ENCODE measurements at regions not wholly inside any gene's neighbourhood (a gene's known extent, or its start where the extent isn't known, plus 50 kb on each side); places are given as distances from the start of the nearest gene placed in this dataset.

DNA sequence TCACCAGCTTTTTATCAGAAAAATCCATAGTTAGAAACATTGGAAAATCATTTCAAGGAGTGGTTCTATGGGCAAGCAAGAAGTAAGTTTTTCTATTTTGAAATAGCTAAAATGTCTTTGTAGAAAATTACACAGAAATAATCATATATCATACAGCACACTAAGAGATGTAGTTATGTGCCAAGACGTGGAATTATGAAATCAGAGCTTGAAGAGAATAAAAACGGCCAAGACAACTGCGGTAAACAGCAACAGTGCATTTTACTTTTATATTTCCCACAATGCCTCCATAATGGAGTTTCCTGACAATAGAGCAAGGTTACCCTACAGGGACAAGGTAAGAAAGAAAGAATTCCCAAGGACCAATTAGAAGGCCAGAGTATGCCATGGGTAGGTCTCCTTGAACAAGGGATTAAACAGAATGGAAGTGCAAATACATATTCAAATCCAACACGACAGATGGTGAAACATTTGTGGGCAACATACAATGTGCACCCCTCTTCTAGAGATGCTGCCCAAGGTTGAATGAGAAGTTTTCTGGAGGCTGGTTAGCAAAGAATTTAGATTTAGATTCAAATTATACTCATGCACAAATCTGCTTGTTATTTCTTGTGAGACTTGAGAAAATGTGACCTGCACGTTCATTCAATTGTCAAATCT, 76.1 kb upstream of the BTG1 start:
- no peak for DNase-seq

DNA sequence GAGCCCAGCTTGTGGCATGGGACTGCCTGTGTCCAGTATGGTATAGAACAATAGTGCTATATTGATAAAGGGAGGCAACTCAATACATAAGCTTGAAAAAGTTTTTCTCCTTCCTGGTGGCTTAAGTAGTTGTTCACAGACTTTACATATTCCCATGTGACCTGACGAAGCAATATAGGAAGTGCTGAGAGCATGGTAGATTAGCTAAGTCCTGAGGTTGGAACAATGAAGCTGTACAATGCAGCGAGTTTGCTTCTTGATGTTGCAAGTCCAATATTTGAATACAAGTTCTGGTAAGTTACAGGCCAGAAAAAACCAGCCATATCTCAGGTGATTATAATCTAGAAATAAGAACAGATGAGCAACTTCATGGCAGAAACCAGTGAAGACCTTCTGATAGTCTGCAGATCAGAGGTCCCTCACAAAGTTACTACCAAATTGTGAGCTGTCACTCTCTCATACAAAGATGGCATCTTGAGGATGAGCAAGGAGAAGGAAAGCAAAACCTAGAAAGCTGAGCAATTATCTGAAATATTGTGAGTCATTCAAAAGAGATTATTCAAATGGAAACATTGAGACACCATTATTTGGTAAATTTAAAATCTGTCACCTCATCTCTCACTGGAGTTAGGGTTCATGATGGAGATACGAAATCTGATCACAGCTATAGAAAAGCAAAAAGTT, 72.9 kb upstream of the BTG1 start:
- DNase-seq = no peak

DNA sequence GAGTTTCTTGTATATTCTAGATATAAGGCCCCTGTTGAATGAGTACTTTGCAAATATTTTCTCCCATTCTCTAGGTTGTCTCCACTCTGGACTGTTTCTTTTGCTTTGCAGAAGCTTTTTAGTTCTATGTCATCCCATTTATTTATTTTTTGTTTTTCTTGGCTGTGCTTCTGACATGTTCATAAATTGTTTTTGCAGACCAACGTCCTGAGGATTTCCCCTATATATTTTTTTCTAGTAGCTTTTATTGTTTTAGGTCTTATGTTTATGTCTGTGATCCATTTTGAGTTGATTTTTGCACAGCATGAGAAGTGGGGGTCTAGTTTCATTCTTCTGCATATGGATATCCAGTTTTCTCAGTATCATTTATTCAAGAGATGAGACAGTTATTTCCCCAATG, 70.4 kb upstream of the BTG1 start:
- DNase-seq = no peak

DNA sequence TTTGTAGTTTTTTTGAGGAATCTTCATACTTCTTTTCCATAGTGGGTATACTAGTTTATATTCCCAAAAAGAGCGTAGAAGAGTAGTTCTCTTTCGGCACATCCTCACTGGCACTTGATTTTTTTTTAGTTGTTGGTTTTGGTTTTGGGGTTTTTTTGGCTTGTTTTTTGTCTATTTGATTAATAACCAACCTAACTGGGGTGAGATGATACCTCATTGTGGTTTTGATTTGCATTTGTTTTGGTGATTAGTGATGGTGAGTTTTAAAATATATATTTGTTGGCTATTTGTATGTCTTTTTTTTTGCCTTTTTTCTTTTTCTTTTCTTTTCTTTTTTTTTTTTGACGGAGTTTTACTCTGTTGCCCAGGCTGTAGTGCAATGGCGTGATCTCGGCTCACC, 69.7 kb upstream of the BTG1 start:
- DNase-seq = no peak

DNA sequence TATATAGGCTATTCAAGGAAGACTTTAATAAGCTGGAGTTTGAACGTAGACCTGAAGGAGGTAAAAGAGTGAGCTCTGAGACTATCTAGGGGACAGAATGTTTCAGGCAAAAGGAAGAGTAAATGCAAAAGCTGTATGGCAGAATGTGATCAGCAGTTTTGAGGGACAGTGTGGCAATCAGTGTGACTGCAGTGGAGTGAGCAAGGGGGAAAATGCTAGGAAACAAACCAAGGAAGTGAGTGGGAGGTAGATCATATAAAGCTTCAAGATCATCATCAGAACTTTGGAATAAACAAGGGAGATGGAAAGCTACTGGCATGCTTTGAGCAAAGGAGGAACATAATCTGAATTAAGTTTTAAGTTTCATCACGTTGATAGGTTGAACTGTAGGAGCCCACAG, 67.5 kb upstream of the BTG1 start:
- no peak for DNase-seq

DNA sequence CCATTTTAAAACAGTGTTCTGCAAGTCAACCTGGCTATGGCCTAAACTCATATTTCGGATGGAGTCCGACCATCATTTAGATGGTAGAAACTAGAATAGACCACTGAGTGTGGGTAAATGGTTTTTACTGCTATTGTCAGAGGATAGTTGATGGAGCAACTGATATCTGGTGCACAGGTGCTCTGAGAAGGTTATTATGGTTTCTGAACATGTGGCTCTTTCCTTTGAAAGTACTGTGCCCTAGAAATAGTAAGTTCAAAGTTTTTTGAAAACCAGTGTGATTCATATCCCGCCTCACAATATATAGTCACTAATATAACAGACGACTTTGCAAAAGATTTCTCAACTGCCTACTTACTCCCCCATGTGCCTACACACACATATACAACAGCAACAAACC, 64.4 kb upstream of the BTG1 start:
- no peak for DNase-seq

DNA sequence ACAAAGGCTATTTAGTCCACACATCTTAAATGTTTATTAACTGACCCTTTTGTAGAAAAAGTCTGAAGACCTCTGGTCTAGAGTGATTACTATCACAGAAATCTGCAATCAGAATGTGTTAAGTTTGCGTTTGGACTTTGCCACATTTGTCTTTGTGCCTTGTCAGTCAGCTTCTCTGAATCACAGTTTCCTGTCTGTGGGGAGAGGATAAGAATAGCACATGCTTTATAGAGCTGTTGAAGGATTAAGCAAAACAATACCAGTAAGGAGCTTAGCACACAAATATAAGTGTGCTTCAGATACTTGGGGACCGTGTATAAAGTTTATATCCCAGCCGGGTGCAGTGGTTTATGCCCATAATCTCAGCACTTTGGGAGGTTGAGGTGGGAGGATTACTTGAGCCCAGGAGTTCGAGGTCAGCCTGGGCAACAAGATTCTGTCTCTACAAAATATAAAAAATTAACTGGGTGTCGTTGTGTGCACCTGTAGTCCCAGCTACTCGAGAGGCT, 63.0 kb upstream of the BTG1 start:
- no peak for DNase-seq

DNA sequence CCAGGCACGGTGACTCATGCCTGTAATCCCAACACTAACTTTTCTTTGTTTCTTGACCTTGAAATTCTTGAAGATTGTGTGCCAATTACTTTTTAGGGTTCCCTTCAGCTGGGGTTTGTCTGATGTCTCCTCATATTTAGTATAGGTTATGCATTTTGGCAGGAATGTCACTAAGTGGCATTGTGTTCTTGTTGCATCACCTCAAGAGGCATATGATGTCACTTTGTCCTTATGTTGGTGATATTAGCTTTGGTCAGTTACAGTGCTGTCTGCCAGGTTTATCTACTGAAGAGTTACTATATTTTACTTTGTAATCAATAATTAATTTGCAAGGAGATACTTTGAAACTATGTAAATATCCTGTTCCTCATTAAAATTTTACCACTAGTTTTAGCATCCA, 61.0 kb upstream of the BTG1 start:
- no peak for DNase-seq

DNA sequence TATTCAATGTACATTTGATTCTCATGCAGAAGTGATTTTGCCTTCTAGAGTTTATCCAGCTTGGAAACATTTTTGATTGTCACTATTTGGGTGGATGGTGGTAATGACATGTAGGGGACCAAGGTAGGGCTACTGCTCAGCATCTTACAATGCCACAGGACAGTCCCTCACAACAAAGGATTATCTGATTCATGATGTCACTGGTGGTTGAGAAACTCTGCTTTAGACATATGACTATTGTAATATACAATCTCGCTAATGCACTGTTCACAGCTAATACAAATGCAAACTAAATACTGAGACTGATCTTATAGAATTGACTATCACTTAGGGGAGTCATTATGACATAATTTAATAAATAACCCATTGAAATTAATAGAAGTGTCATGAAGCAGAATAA, 60.4 kb upstream of the BTG1 start:
- no peak for DNase-seq

DNA sequence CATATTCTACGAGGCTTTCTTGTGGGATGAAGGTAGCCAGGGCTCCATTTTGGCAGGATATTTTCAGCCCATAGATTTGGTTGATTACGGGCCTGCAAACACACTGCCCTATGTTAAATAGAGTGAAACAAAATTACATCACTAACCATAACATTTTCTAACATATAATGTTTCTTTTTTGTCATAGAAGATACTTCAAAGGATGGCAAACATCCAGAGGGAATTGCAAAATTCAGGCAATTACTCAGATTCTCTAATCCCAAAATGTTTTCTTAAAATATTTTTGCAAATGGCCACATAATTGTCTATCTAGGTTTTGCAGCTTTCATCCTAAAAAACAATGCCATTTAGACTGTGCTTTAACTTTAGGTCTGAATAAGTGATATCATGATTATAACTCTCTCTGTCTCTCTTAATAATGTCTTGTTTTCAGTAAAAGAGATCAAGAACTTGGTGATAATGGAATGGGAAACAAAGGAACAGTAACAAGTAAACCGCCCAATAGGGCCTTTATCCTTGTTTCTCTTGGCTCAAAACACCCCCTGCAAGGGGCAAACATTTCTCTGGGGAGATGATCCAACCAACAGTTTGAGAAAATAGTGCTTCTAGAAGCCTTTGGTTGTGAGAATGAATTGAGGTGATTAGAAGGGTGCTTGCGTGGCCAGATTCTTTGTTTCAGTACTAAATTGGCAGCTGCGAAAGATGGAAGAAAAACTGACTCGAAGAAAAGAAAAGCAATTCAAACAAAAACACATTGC, 54.4 kb upstream of the BTG1 start:
- no peak for DNase-seq

DNA sequence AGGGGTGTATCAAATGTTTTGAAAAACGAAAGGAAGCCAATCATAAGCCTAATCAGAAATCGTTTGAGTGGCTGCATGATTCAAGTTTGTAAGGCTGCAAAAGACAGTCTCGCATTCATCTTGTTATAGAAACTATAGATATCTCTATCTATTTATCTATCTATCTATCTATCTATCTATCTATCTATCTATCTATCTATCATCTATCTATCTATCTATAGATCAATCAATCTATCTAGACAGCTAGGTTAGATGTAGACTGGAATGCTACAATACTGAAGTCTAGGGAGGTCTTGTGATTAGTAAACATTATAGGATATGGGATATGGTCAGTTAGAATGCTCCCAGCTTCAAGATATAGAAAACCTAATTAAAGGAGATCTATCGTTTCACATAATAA, 52.2 kb upstream of the BTG1 start:
- DNase-seq = no peak

DNA sequence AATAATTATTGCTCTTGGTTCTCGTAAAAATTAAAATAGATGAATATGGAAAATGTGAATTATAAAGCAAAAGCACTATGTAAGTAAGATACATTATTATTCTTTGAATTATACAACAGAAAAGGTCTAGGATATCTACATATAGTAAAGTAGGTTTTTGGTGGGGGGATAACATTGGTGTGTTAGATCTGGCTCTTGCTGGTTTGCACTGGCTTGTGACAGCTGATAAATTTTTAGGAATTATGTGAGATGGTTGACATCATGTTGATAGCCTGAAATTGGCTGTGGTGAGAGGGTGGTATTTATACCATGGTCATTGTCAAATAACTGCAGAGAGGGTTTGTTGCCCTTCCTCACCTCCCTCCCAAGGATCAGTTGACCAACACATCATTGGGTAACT, 50.7 kb upstream of the BTG1 start:
- no peak for DNase-seq

Data from left kidney (tissue), 1 donor.